RWPE1 (cell line): ENCODE measurements at regions not wholly inside any gene's neighbourhood (a gene's known extent, or its start where the extent isn't known, plus 50 kb on each side); places are given as distances from the start of the nearest gene placed in this dataset.
"Not testable (repeated sequence)": the region's sequence is repeated elsewhere in the genome, so short reads cannot be mapped to it uniquely, and the experiment has no call there.

Experiments
- CTCF ChIA-PET: fragments of 350-600 bp; sonication (Branson Sonifier 250); formaldehyde crosslinking; extraction: SDS; loops from one replicate; lab custom pipeline; 2021; lab: Yijun Ruan, JAX
- POLR2A ChIA-PET: fragments of 400-600 bp; formaldehyde crosslinking; extraction: SDS; loops from one replicate; lab custom pipeline; 2020; ENCODE audit warnings: antibody characterized with exemption; ENCODE audit not compliant: low non-redundant PET; lab: Yijun Ruan, JAX
- DNase-seq: peaks from one replicate; pipeline ENCODE4 v3.0.0; 2012; ENCODE audit warnings: low spot score
- H3K27ac ChIP-seq: fragments of 450-650 bp; 2 replicates; pipeline ENCODE4 v1.5.1; 2017
- TF ChIP-seq, protein P1 (sequence below): fragments of 450-650 bp; conservative IDR thresholded peaks from 2 replicates; pipeline ENCODE4 v1.5.1; 2017; ENCODE audit warnings: low read depth, mild to moderate bottlenecking

DNA sequence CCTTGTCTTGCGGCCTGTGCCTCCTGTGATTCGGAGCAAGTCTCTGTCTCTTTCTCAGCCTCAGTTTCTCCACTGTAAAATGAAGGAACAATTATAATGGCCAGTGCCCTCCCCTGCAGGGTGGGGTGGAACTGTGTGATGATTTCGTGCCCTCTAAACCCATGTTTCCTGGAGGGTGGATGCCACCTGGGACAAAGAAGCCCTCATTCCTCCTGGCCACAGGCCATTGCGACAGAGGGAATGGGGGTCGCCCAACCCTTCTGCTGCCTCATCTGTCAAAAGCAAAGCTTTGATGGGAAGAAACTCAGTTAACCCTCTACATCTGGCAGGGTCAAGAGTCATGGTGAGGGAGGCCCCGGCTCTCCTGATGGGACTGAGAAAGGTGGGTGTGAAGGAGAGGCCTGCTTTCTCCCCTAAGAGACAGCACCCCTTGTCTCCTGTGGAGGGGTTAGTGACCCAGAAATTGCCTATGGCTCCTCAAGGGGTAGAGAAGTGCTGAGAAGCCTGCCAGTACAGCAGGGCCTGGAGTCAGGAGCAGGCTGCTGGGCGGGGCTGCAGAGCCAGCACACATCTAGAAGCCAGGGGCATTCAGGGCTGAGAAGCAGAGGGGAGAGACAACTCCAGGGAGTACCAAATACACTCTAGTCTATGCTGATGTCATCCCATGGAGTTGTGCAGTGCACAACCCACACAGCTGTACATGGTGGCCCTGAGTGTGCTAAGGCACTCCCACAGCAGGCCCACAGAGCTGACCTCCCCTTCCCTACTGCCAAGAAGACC is 61.0 kb downstream of the PLXNA1 start:
- no peak for DNase-seq
- CTCF ChIA-PET: interaction anchor here (0.6 kb wide), 1 partner anchor 11 kb away, joined by 3 read pairs; no protein-coding TSS in a partner anchor
- POLR2A ChIA-PET: no interaction called here
- H3K27ac ChIP-seq: peak overlapping the region; percentile 96
- TF ChIP-seq, protein P1, sequence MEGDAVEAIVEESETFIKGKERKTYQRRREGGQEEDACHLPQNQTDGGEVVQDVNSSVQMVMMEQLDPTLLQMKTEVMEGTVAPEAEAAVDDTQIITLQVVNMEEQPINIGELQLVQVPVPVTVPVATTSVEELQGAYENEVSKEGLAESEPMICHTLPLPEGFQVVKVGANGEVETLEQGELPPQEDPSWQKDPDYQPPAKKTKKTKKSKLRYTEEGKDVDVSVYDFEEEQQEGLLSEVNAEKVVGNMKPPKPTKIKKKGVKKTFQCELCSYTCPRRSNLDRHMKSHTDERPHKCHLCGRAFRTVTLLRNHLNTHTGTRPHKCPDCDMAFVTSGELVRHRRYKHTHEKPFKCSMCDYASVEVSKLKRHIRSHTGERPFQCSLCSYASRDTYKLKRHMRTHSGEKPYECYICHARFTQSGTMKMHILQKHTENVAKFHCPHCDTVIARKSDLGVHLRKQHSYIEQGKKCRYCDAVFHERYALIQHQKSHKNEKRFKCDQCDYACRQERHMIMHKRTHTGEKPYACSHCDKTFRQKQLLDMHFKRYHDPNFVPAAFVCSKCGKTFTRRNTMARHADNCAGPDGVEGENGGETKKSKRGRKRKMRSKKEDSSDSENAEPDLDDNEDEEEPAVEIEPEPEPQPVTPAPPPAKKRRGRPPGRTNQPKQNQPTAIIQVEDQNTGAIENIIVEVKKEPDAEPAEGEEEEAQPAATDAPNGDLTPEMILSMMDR: no peak

- ChIA-PET CTCF (no interaction called here), POLR2A (no interaction called here)
- TF ChIP-seq, protein P1: no peak
- H3K27ac ChIP-seq: peak overlapping the region; percentile 96
- DNase-seq: peak; percentile 46
Measured at GRCh38 chr3:127044996-127045395, 62.1 kb downstream of the PLXNA1 start.

GRCh38 chr3:127045435-127046045 is 62.6 kb downstream of the PLXNA1 start:
- DNase-seq: no peak
- POLR2A ChIA-PET: no interaction called here
- peak overlapping the region; percentile 96; the same call in 1 of the 2 replicates for H3K27ac ChIP-seq
- TF ChIP-seq, protein P1: no peak
- CTCF ChIA-PET: interaction anchor here (0.6 kb wide), 1 partner anchor 503 kb away, joined by 3 read pairs; no protein-coding TSS in a partner anchor

DNA sequence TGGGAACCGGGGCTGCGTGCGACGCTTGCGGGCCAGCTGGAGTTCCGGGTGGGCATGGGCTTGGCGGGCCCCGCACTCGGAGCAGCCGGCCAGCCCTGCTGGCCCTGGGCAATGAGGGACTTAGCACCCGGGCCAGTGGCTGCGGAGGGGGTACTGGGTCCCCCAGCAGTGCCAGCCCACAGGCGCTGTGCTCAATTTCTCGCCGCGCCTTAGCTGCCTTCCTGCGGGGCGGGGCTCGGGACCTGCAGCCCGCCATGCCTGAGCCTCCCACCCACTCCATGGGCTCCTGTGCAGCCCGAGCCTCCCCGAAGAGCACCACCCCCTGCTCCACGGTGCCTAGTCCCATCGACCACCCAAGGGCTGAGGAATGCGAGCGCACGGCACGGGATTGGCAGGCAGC is 63.8 kb downstream of the PLXNA1 start:
- POLR2A ChIA-PET, H3K27ac ChIP-seq, DNase-seq, CTCF ChIA-PET: not testable (repeated sequence)

DNA sequence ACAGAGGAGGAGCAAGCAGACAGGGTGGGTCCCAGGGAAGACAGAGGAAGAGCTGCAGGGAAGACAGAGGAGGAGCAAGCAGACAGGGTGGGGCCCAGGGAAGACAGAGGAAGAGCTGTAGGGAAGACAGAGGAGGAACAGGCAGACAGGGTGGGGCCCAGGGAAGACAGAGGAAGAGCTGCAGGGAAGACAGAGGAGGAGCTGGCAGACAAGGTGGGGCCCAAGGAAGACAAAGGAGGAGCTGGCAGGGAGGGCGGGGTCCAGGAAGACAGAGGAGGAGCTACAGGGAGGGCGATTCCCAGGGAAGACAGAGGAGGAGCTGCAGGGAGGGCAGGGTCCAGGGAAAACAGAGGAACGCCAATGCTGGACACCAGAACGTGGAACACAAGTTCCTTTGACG is 66.5 kb downstream of the PLXNA1 start:
- TF ChIP-seq, protein P1: no peak
- CTCF ChIA-PET: interaction anchor here (0.5 to 0.7 kb wide), 3 partner anchors 12 to 408 kb away, joined by 3 to 4 read pairs (median 4); no protein-coding TSS in a partner anchor
- POLR2A ChIA-PET: no interaction called here
- H3K27ac ChIP-seq: peak overlapping the region; percentile 70
- DNase-seq: no peak

GRCh38 chr3:127050733-127051132 is 67.8 kb downstream of the PLXNA1 start:
- CTCF ChIA-PET: interaction anchor here (0.7 kb wide), 1 partner anchor 389 kb away, joined by 3 read pairs; no protein-coding TSS in a partner anchor

More at GRCh38 chr3:127050733-127051132, 67.8 kb downstream of the PLXNA1 start:
- no peak overlapping the region for H3K27ac ChIP-seq
- POLR2A ChIA-PET: no interaction called here
- TF ChIP-seq, protein P1: no peak
- no peak for DNase-seq
